Caki2 (cell line): ENCODE measurements at regions not wholly inside any gene's neighbourhood (a gene's known extent, or its start where the extent isn't known, plus 50 kb on each side); places are given as distances from the start of the nearest gene placed in this dataset.

Source experiments
- DNase-seq: peaks from one replicate; pipeline ENCODE4 v3.0.0-alpha.2; 2015; ENCODE audit warnings: low read depth
- in situ Hi-C: cut with HindIII; loops from 2 replicates; pipeline ENCODE4 v1.10.0; 2016; ENCODE audit warnings: low sequenced_read_pairs, low pct_unique_long_range_greater_than_20kb, mixed read lengths

DNA sequence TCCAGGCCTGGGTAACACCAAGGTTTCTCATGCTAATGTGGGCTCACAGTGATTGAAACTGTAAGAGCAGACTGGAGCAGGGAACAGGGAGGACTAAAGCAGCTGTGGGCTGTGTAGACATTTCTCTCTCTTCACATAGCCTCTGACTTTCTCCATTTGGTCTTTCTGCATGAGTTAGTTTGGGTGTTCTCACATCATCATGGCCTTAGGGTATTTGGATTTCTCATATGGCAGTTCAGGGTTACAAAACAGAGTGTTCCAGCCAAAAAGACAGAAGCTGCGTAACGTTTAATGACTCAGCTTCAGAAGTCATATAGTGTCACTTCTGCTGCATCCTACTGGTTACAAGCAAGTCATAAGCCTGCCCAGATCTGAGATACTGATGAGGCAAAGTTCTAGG, 52.0 kb upstream of the OSBPL8 start:
- peak; percentile 83 for DNase-seq
- in situ Hi-C loops, result no loop called here

DNA sequence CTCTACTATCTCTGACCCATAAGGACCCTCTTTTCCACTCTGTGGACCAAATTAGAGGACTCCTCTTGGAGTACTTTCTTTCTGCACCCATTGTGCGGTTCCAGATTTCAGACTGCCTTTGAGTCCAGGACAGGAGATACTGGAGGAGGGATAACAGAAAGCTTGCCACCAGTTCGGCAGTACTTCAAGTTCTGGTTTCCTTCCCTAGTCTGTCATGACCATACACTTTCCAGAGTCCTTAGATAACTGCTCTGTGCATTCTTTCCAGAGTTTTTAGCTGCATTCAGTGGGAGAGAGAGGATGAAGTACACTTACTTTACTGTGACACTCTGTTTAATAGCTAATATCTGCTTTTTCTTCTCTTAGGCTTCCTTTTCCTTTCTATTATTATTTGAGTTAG, 54.8 kb upstream of the OSBPL8 start:
- DNase-seq, result no peak

DNA sequence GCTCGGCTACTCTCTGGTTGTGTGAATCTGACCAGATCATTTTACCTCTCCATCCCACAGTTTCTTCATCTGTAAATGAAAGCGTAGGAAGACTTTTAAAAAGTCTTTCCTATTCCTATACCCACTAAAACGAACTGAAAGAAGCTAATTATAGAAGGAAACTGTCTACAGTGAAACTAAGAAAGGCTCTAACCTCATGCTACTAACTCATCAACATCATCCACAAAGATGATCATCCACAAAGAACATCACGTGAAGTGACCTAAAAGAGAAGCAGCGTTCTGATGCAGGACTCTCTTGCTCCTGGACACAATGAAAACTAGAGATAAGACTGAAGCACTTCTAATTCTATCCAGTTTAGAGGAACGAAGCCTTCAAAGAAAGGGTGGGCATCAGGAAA, 58.5 kb upstream of the OSBPL8 start:
- no peak for DNase-seq
- in situ Hi-C loops, result no loop called here

More for the DNA sequence above, 54.8 kb upstream of the OSBPL8 start:
- in situ Hi-C loops, result no loop called here

DNA sequence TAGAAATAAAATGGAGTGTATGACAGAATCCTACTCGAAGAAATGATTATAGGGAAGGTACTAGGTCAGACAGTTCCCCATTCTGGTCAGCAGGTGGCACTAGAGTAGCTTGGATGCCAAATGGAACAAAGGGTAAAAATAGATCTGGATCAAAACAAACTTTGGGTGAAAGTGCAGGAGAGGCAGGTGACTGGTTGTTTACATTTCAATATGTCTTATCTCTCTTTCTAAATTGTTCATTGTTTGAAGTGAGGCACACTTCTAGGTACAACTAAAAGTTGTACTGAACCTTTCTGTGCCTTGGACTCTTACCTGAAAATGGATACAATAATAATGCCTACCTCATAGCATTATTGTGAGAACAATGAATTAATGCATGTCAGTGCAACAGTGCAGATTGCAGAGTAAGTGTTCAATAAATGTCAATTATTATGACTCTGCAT, 62.0 kb upstream of the OSBPL8 start:
- in situ Hi-C loops, result no loop called here
- DNase-seq, result peak; percentile 65

GRCh38 chr12:76622351-76622750, 62.8 kb upstream of the OSBPL8 start:
- in situ Hi-C loops, result no loop called here
- DNase-seq, result no peak

DNA sequence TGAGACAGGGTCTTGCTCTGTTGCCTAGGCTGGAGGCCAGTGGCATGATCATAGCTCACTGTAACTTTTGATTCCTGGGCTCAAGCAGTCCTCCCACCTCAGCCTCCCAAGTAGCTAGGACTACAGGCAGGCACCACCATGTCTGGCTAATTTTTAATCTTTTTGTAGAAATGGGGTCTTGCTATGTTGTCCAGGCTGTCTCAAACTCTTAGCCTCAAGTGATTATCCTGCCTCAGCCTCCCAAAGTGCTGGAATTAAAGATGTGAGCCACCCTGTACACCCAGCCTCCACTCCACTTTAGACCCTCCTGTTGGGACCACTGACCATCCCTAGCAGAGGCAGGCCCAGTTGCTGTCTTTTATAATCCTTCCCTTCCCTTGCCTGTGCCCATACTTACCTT, 63.3 kb upstream of the OSBPL8 start:
- in situ Hi-C loops, result no loop called here
- DNase-seq, result no peak

- peak; percentile 61 for DNase-seq
- in situ Hi-C loops, result no loop called here
These were observed 64.4 kb upstream of the OSBPL8 start for GRCh38 chr12:76623931-76624330.

- in situ Hi-C loops, result no loop called here
- no peak for DNase-seq
These were observed 68.0 kb upstream of the OSBPL8 start for GRCh38 chr12:76627346-76628135.

- in situ Hi-C loops, result no loop called here
- DNase-seq, result no peak
These were observed 69.2 kb upstream of the OSBPL8 start for GRCh38 chr12:76628745-76629144.

DNA sequence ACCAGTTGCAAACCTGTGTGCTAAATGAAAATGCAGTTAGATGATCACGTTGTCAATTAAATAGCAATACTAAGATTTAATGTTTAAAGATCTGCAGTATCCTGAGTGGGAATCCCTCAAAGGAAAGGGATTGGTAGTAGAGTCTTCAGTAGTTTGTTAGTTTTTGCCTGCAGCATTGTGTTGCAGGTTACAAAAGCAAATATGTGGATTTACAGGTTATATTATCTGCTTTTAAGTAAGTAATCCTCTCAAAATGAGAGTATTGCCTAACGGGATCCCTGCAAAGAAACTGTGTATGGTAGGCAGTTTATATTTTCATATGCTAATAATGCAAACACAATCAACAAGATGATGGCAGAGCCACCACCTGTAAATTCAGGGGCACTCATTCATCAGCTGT, 72.2 kb upstream of the OSBPL8 start:
- no peak for DNase-seq
- in situ Hi-C loops, result no loop called here

- no peak for DNase-seq
- in situ Hi-C loops, result no loop called here
These were observed 73.8 kb upstream of the OSBPL8 start for GRCh38 chr12:76633415-76633814.

GRCh38 chr12:76634133-76634532, 74.6 kb upstream of the OSBPL8 start:
- in situ Hi-C loops, result no loop called here
- no peak for DNase-seq

DNA sequence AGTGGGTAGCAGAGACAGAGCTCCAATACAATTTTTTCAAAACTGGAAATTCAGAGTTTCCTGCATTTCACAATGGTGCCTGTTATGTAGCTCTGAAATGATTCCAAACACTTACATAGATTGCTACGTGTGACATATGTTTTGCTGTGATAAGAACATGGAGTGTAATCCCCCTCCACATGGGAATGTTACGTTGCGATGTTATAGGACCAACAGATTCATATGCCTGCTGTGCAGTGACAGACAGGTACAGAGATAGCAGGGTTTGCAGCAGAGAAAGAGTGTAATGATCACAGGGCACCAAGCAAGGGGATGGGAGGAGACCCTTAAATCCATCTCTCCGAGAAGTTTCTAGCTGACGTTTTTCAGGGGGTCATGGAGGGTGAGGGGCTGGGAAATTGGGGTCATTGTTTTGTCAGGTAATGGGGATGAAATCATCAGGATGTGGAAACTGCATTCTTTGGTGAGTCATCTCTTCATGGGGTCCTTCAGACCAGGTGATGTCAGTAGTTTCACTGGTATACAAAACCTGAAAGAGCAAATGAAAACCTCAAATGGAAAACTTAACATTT, 76.6 kb upstream of the OSBPL8 start:
- peak; percentile 17 for DNase-seq
- in situ Hi-C loops, result no loop called here

DNA sequence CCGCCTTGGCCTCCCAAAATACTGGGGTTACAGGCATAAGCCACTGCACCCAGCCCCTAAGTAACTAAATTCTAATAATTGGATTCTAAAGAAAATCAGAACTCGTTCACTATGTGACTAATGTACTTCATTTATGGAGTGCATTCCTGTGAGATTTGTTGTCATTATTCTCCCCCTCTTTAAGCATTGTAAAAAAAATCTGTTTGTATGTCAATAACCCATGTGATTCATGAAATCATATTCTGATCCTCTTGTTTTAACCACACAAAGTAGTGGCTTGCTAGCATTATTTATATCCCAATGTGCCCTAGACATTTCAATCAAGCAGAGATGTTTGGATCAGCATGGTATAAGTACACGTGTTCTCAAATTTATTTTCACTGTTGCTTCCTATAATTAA, 78.2 kb upstream of the OSBPL8 start:
- DNase-seq, result no peak
- in situ Hi-C loops, result no loop called here

DNA sequence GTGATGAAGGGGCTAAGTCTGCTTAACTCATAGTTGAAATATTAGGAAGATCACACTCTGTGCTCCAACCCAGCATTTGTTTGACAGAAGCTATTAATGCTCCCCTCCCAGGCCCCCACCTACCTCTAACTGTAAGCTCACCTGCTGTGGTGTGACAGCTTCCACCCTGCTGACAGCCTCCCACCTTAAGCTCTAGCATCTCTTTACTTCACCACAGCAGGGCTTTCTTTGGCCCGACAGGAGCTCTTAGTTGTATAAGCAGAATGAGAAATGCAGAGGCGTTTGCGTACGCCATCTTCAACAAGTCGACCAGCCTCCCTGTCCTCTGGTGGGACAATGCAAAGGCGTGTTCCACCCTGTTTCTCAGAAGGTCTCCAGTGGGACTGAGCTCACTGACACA, 80.1 kb upstream of the OSBPL8 start:
- in situ Hi-C loops, result no loop called here
- no peak for DNase-seq

DNA sequence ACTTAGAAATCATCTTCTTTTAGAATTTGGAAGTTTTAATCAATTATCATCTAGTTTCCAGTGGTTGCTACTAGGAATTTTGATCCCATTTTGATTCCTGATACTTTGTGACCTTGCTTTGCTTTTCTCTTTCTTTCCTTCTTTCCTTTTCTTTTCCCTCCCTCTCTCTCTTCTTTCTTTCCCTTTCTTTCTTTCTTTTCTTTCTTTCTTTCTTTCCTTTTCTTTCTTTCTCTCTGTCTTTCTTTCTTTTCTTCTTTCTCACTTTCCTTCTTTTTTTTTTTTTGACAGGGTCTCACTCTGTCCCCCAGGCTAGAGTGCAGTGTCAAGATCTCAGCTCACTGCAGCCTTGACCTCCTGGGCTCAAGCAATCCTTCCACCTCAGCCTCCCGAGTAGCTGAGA, 81.5 kb upstream of the OSBPL8 start:
- DNase-seq, result no peak
- in situ Hi-C loops, result no loop called here

GRCh38 chr12:76641961-76642360, 82.4 kb upstream of the OSBPL8 start:
- no peak for DNase-seq
- in situ Hi-C loops, result no loop called here

- in situ Hi-C loops, result no loop called here
- no peak for DNase-seq
These were observed 83.9 kb upstream of the OSBPL8 start for GRCh38 chr12:76643438-76643837.

GRCh38 chr12:76644950-76645349, 85.4 kb upstream of the OSBPL8 start:
- DNase-seq, result no peak
- in situ Hi-C loops, result no loop called here

- in situ Hi-C loops, result no loop called here
- DNase-seq, result no peak
These were observed 86.4 kb upstream of the OSBPL8 start for GRCh38 chr12:76645934-76646333.
